ENCODE measurements at regions not wholly inside any gene's neighbourhood (a gene's known extent, or its start where the extent isn't known, plus 50 kb on each side); places are given as distances from the start of the nearest gene placed in this dataset.
"Not testable (repeated sequence)": the region's sequence is repeated elsewhere in the genome, so short reads cannot be mapped to it uniquely, and the experiment has no call there.

DNA sequence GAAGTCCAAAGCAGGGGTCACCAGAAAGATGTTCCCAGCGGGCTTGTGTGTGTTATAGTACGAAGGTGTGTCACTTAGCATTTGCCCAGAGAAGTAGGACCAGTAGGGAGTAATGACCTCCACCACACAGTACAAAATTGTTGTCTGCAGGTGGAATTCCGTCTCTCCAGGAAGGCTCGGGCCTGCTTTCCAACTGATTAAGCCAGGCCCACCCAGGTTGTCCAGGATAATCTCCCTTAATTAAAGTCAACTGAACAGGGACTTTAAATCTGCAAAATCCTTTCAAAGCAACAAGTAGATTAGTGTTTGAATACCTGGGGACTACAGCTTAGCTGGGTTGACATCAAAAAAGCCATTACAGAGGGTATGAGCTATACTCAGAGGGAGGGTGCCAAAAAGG, 131.3 kb downstream of the BACH1 start:
- no peak for ATAC-seq (replicated peaks; ENCODE audit: extremely low read depth, poor library complexity, severe bottlenecking)
- H3K27ac Mint-ChIP-seq (ENCODE audit: low read depth): no peak overlapping the region
- DNase-seq (ENCODE audit: low spot score in 2 of 2): no peak
- no peaks in the 10 kb centered on the region for H3K27me3 Mint-ChIP-seq
- H3K4me1 Mint-ChIP-seq: no peaks in the 10 kb centered on the region
- no peaks in the 10 kb centered on the region for H3K36me3 Mint-ChIP-seq (ENCODE audit: insufficient read depth)
- no peak overlapping the region for H3K4me3 Mint-ChIP-seq
- no peaks in the 10 kb centered on the region for H3K9me3 Mint-ChIP-seq

DNA sequence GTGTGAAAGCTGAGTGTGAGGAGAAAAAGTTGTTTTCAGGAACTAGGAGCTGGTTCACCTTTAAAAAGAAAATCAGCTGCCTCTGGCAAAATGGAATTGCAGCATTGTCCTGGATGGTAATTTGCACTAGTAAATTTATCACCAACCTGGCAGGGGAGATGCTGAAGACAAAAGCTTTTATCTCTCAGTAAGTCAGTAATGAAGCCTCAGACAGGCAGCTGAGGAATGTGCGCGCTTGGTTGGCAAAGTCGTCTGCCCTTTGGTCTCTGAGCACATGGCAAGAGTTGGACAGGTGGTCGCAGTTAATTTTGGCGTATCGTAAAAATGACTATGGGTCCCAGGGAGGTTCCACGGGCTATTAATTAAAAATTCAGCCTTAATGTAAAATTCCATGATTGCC, 131.9 kb downstream of the BACH1 start:
- no peak overlapping the region for H3K27ac Mint-ChIP-seq (ENCODE audit: low read depth)
- no peak for DNase-seq (ENCODE audit: low spot score in 2 of 2)
- no peak overlapping the region for H3K4me3 Mint-ChIP-seq
- no peaks in the 10 kb centered on the region for H3K9me3 Mint-ChIP-seq
- H3K27me3 Mint-ChIP-seq: no peaks in the 10 kb centered on the region
- ATAC-seq (replicated peaks; ENCODE audit: extremely low read depth, poor library complexity, severe bottlenecking): no peak
- peaks cover under 1% of the 10 kb centered on the region for H3K4me1 Mint-ChIP-seq
- no peaks in the 10 kb centered on the region for H3K36me3 Mint-ChIP-seq (ENCODE audit: insufficient read depth)

DNA sequence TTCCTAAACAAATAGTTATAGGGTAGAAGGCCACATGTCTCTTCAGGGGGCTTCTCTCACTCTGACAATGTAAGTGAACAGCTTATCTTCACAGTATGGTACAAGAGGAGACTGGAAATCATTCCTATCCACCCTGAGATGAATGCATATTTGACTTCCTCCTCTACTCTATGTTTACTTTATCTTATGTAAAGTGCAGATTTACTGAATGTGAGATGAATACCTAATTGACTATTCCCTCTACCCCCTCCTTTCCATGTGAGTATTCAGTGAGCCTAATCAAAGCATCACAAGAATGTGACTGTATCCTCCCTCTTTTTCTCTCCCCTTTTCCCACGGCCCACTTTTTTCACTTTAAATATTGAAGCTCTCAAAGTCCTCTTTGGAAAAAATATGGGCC, 132.5 kb downstream of the BACH1 start:
- DNase-seq (ENCODE audit: low spot score in 2 of 2) (no peak), ATAC-seq (replicated peaks; ENCODE audit: extremely low read depth, poor library complexity, severe bottlenecking) (no peak)
- Mint-ChIP-seq H3K36me3 (ENCODE audit: insufficient read depth) (no peaks in the 10 kb centered on the region), H3K9me3 (no peaks in the 10 kb centered on the region), H3K27ac (ENCODE audit: low read depth) (no peak overlapping the region), H3K4me1 (peaks cover 6% of the 10 kb centered on the region), H3K27me3 (no peaks in the 10 kb centered on the region), H3K4me3 (no peak overlapping the region)

DNA sequence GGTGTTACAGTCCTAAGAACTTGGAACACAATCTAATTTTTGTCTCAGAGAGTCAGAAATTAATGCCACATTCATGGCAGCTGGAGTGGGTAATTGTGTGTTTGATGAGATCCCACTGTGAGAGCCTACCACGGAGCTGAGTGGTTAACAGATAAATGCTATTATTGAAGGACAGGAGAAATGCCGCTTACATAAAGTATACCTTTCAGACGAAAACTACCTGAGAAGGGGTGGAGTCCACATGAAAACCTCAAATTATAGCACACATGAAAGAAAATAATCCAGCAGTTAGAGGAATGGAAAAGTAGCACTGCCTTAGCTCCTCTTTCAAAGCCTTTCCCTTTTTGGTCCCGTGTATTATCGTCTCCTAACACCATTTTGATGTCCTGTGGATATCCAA, 133.0 kb downstream of the BACH1 start:
- no peaks in the 10 kb centered on the region for H3K36me3 Mint-ChIP-seq (ENCODE audit: insufficient read depth)
- H3K4me3 Mint-ChIP-seq: no peak overlapping the region

DNA sequence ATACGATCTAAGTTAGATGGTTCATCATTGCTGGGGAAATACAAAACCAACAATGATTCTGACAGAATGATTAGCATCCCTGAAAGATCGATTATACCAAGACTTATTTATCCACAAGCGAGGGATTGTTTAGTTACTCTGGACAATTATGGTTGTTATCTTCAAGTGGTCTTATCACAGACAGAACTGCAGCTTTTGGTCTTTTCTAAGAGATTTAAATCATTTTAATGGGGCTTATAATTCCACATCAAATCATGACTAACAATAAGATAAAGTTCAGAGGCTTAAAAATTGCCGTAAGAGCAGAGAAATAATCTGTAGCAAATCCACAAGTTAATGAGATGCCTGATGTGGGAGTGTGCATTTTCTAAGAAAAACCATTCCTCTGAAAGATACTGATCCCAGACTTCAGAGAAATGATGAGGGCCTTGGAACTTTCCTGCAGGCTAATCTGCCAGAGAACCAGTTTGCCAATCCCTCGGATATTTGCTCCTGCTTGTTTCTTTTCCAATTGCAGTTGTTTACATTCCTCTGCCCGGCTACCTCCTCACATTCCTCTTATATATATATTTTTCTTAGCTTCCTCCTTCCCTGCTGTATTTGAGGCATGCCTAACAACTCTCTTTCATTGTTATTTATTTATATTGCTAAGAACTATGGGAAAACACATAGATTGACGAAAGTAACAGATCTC, 134.8 kb downstream of the BACH1 start:
- H3K36me3 Mint-ChIP-seq (ENCODE audit: insufficient read depth): no peaks in the 10 kb centered on the region
- H3K27ac Mint-ChIP-seq (ENCODE audit: low read depth): no peak overlapping the region
- H3K27me3 Mint-ChIP-seq: no peaks in the 10 kb centered on the region
- H3K9me3 Mint-ChIP-seq: no peaks in the 10 kb centered on the region
- H3K4me3 Mint-ChIP-seq: no peak overlapping the region
- no peak for DNase-seq (ENCODE audit: low spot score in 2 of 2)
- H3K4me1 Mint-ChIP-seq: peaks cover 13% of the 10 kb centered on the region
- ATAC-seq (replicated peaks; ENCODE audit: extremely low read depth, poor library complexity, severe bottlenecking): no peak

More for the DNA sequence above, 133.0 kb downstream of the BACH1 start:
- H3K9me3 Mint-ChIP-seq: no peaks in the 10 kb centered on the region
- no peaks in the 10 kb centered on the region for H3K27me3 Mint-ChIP-seq
- no peak for DNase-seq (ENCODE audit: low spot score in 2 of 2)
- no peak overlapping the region for H3K27ac Mint-ChIP-seq (ENCODE audit: low read depth)
- H3K4me1 Mint-ChIP-seq: peaks cover 11% of the 10 kb centered on the region
- ATAC-seq (replicated peaks; ENCODE audit: extremely low read depth, poor library complexity, severe bottlenecking): no peak

DNA sequence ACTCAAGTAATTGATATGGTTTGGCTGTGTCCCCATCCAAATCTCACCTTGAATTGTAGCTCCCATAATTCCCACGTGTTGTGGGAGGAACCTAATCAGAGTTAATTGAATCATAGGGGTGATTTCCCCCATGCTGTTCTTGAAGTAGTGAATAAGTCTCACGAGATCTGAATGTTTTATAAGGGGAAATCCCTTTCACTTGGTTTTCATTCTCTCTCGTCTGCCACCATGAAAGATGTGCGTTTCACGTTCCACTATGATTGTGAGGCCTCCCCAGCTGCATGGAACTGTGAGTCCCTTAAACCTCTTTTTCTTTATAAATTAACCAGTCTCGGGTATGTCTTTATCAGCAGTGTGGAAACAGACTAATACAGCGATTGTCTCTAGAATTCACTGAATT, 135.4 kb downstream of the BACH1 start:
- DNase-seq (ENCODE audit: low spot score in 2 of 2) (no peak), ATAC-seq (replicated peaks; ENCODE audit: extremely low read depth, poor library complexity, severe bottlenecking) (no peak)
- peaks cover 13% of the 10 kb centered on the region for H3K4me1 Mint-ChIP-seq
- no peaks in the 10 kb centered on the region for H3K27me3 Mint-ChIP-seq
- H3K4me3 Mint-ChIP-seq: no peak overlapping the region
- H3K36me3 Mint-ChIP-seq (ENCODE audit: insufficient read depth): no peaks in the 10 kb centered on the region
- H3K27ac Mint-ChIP-seq (ENCODE audit: low read depth): no peak overlapping the region
- no peaks in the 10 kb centered on the region for H3K9me3 Mint-ChIP-seq

DNA sequence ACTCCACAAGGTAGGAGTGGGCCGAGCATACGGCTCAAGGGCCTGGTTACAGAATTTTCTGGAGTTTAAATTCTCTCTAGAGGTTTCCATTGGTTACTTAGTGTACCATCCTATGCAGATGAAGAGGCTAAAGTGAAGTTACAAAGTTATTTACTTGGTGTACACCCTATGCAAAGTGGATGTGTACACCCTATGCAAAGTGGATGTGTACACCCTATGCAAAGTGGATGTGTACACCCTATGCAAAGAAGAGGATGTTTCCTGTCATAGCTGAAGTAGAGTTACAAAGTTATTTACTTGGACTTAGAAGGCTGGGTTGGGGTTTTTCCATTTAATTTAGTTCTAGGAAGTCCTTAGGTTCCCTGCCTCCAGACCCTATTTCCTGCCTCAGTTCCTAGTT, 136.3 kb downstream of the BACH1 start:
- H3K4me3 Mint-ChIP-seq; H3K27me3 Mint-ChIP-seq; H3K9me3 Mint-ChIP-seq; DNase-seq (ENCODE audit: low spot score in 2 of 2); ATAC-seq (replicated peaks; ENCODE audit: extremely low read depth, poor library complexity, severe bottlenecking); H3K27ac Mint-ChIP-seq (ENCODE audit: low read depth); H3K36me3 Mint-ChIP-seq (ENCODE audit: insufficient read depth): not testable (repeated sequence)
- H3K4me1 Mint-ChIP-seq: peaks cover 13% of the 10 kb centered on the region

DNA sequence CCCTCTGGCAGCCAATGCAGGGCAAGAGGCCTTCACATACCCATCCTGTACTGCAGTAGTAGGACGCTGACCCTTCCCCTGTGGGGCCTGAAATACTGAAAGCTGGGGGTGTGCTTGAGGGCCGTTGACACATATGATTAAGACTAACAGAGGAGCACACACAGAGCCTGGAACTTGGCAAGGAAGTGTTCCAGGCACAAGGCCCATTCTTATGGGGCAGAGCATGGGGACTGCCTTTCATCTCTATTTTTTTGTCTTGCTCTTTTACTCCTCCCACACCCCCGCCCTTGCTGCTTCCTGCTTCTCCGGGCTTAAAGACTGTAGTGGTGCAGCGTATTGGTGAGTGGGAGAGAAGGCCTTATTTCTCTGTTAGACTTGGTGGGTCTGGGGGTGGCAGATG, 137.4 kb downstream of the BACH1 start:
- Mint-ChIP-seq H3K4me3 (peak overlapping the region; percentile 56), H3K27ac (ENCODE audit: low read depth) (peak overlapping the region; percentile 16), H3K36me3 (ENCODE audit: insufficient read depth) (no peaks in the 10 kb centered on the region), H3K4me1 (peaks cover 13% of the 10 kb centered on the region), H3K9me3 (no peaks in the 10 kb centered on the region), H3K27me3 (no peaks in the 10 kb centered on the region)
- ATAC-seq (replicated peaks; ENCODE audit: extremely low read depth, poor library complexity, severe bottlenecking): no peak
- DNase-seq (ENCODE audit: low spot score in 2 of 2): no peak

DNA sequence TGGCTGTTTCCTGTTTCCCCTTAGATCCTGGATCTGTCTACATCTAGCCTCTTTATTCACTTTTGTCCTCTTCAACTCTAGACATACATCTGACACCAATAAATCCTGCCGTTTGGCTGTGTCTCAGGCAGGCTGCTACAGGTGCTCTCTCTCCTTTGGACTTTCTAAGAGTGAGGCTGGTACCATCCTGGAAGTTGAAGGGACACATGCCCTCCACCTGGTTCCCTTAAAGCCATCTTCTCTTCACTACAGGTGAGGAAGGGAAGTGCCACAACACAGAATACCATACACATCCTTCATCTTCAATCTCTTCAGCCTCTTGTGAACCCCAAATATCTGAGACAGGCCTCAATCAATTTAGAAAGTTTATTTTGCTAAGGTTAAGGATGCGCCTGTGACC, 137.9 kb downstream of the BACH1 start:
- peaks cover 13% of the 10 kb centered on the region for H3K4me1 Mint-ChIP-seq

DNA sequence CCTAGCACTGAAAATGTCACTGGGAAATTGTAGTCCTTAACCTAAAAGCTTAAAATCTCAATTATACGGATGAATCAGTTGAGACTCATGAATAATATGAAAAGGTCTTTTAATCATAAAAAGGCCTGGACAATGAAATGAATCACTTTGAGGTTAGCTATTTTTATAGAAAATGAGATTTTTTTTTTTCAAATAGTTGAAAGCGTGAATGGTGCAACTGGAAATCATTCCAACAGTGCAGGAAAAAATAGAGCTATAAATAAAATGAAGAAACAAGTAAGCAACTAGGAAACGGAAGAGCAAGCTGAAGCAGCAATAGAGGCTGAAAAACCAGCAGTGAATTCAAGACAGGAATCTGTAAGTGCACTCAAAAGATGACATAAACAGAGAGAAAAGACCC, 142.9 kb downstream of the BACH1 start:
- Mint-ChIP-seq H3K4me3 (no peak overlapping the region), H3K27ac (ENCODE audit: low read depth) (no peak overlapping the region), H3K4me1 (peaks cover 2% of the 10 kb centered on the region), H3K36me3 (ENCODE audit: insufficient read depth) (no peaks in the 10 kb centered on the region), H3K27me3 (no peaks in the 10 kb centered on the region), H3K9me3 (no peaks in the 10 kb centered on the region)
- no peak for DNase-seq (ENCODE audit: low spot score in 2 of 2)
- ATAC-seq (replicated peaks; ENCODE audit: extremely low read depth, poor library complexity, severe bottlenecking): no peak

More for the DNA sequence above, 137.9 kb downstream of the BACH1 start:
- peak overlapping the region; percentile 56 for H3K4me3 Mint-ChIP-seq
- no peak for ATAC-seq (replicated peaks; ENCODE audit: extremely low read depth, poor library complexity, severe bottlenecking)
- H3K27me3 Mint-ChIP-seq: no peaks in the 10 kb centered on the region
- no peaks in the 10 kb centered on the region for H3K9me3 Mint-ChIP-seq
- peak overlapping the region; percentile 16 for H3K27ac Mint-ChIP-seq (ENCODE audit: low read depth)
- DNase-seq (ENCODE audit: low spot score in 2 of 2): no peak
- no peaks in the 10 kb centered on the region for H3K36me3 Mint-ChIP-seq (ENCODE audit: insufficient read depth)

DNA sequence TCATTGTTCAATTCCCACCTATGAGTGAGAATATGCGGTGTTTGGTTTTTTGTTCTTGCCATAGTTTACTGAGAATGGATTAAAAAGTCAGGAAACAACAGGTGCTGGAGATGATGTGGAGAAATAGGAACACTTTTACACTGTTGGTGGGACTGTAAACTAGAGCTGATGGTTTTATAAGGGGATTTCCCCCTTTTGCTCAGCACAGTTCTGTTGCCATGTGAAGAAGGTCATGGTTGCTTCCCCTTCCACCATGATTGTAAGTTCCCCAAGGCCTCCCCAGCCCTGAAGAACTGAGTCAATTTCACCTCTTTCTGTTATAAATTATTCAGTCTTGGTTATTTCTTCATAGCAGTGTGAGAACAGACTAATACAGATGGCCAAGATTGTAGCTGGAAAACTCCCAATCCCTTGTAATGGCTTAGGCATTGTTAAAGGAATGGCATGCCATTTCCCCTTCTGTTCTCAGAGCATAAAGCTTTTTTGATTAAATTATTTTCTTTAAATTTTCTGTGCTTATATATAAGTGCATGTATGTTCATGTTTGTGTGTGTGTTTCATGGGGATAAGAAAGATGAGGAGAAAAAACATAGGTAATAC, 144.8 kb downstream of the BACH1 start:
- H3K36me3 Mint-ChIP-seq (ENCODE audit: insufficient read depth): peaks cover 1% of the 10 kb centered on the region
- no peaks in the 10 kb centered on the region for H3K4me1 Mint-ChIP-seq
- H3K27ac Mint-ChIP-seq (ENCODE audit: low read depth): no peak overlapping the region
- DNase-seq (ENCODE audit: low spot score in 2 of 2): no peak
- H3K9me3 Mint-ChIP-seq: no peaks in the 10 kb centered on the region
- no peak for ATAC-seq (replicated peaks; ENCODE audit: extremely low read depth, poor library complexity, severe bottlenecking)
- H3K4me3 Mint-ChIP-seq: no peak overlapping the region
- no peaks in the 10 kb centered on the region for H3K27me3 Mint-ChIP-seq

DNA sequence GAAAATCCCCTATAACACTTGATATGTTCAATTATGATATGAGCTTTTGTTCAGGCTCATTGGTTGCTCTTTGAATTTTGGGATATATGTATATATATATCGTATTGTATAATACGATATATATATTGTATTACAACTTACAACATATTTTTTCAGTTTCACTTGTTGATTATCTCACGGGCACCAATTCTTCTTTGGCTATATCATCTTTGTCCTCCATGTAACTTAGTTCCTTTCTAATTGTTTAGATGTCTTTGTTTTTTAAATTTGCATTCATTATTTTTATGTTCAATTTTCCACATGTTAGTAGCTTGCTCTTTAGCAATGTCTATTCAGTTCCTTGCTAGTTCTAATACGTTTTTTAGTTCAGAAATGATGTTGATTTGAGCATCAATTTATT, 150.0 kb downstream of the BACH1 start:
- H3K4me1 Mint-ChIP-seq: no peaks in the 10 kb centered on the region
- no peak for DNase-seq (ENCODE audit: low spot score in 2 of 2)
- no peaks in the 10 kb centered on the region for H3K27me3 Mint-ChIP-seq
- no peaks in the 10 kb centered on the region for H3K9me3 Mint-ChIP-seq
- no peak overlapping the region for H3K27ac Mint-ChIP-seq (ENCODE audit: low read depth)
- no peak for ATAC-seq (replicated peaks; ENCODE audit: extremely low read depth, poor library complexity, severe bottlenecking)
- H3K36me3 Mint-ChIP-seq (ENCODE audit: insufficient read depth): peaks cover 3% of the 10 kb centered on the region
- no peak overlapping the region for H3K4me3 Mint-ChIP-seq

DNA sequence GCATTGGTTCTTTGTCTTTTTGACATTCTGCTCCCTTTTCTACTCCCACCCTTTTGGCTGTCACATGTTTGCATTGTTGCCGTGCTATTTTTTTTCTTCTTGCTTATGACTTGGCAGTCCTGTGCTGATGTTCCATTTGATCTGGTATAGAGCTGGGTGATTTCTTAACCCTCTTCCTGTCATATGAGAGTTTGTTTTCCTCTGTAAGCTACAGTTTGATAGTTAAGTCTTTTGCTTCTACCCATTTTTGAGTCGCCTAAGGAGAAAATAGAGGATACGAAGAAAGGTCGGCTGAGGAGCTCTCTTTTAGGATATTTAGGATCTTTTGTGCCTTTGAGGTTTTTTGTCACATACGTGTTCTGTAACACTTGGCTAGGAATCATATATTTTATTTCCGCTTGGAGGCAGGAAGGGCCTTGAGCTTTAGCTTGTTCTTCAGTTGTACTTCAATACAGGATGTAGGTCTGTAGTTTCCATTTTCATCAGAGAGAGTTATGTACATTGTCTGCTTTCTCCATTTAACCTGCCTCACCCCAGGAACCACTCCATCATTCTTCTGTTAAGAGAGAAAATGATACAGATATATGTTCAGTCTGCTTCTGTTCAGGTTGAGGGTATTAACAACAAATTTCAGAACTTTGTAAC, 150.7 kb downstream of the BACH1 start:
- Mint-ChIP-seq H3K4me1 (no peaks in the 10 kb centered on the region), H3K4me3 (no peak overlapping the region), H3K27me3 (no peaks in the 10 kb centered on the region), H3K36me3 (ENCODE audit: insufficient read depth) (peaks cover 3% of the 10 kb centered on the region), H3K9me3 (no peaks in the 10 kb centered on the region), H3K27ac (ENCODE audit: low read depth) (no peak overlapping the region)
- peak; percentile 49 for ATAC-seq (replicated peaks; ENCODE audit: extremely low read depth, poor library complexity, severe bottlenecking)
- DNase-seq (ENCODE audit: low spot score in 2 of 2): no peak

Data from central memory CD8-positive, alpha-beta T cell (primary cell).